HEK293 (cell line): ENCODE measurements at regions not wholly inside any gene's neighbourhood (a gene's known extent, or its start where the extent isn't known, plus 50 kb on each side); places are given as distances from the start of the nearest gene placed in this dataset.

Experiments used
- CTCF ChIA-PET: fragments of 350-600 bp; formaldehyde crosslinking; extraction: SDS; loops from one replicate; lab custom pipeline; 2021; ENCODE audit warnings: antibody characterized with exemption; lab: Yijun Ruan, JAX
- POLR2A ChIA-PET: fragments of 300-600 bp; formaldehyde crosslinking; extraction: SDS; loops from one replicate; lab custom pipeline; 2020; ENCODE audit warnings: antibody characterized with exemption, inconsistent platforms; lab: Yijun Ruan, JAX
- H3K27ac ChIP-seq: fragments of 200-500 bp; sonication (Bioruptor generic); 2 replicates; pipeline ENCODE4 v1.5.1; 2014; ENCODE audit warnings: low read depth, low read length, control low read depth, inconsistent platforms; ENCODE audit errors: extremely low read depth
- H3K36me3 ChIP-seq, 2 experiments: fragments of 200-500 bp in 1 of 2; sonication (Bioruptor generic) in 1 of 2; 1 replicate in 1 of 2; 2 replicates in 1 of 2; pipeline ENCODE4 v1.5.1; 2014 to 2017; ENCODE audit warnings: inconsistent platforms in 2 of 2, low read length in 2 of 2; ENCODE audit not compliant: control insufficient read depth in 2 of 2, insufficient read depth in 1 of 2
- H3K4me1 ChIP-seq: fragments of 200-500 bp; sonication (Bioruptor generic); 2 replicates; pipeline ENCODE4 v1.5.1; 2014; ENCODE audit warnings: mild to moderate bottlenecking, low read length, inconsistent platforms; ENCODE audit not compliant: control insufficient read depth, insufficient read depth
- H3K4me3 ChIP-seq: 2 replicates; pipeline ENCODE4 v1.5.1; 2011; ENCODE audit warnings: low read depth, mild to moderate bottlenecking, control low read depth, low read length, moderate library complexity
- H3K9me3 ChIP-seq: fragments of 200-500 bp; sonication (Bioruptor generic); 2 replicates; pipeline ENCODE4 v1.5.1; 2014; ENCODE audit warnings: low read depth, low read length, inconsistent platforms; ENCODE audit not compliant: control insufficient read depth, insufficient read depth
- IKZF3 ChIP-seq: fragments of 450-650 bp; IDR thresholded peaks from 2 replicates; pipeline ENCODE4 v1.5.0; 2018; ENCODE audit warnings: missing biosample characterization, mild to moderate bottlenecking, missing genetic modification characterization, moderate library complexity
- REPIN1 ChIP-seq: fragments of 450-650 bp; formaldehyde crosslinking; IDR thresholded peaks from 2 replicates; pipeline ENCODE4 v1.5.1; 2017; ENCODE audit warnings: missing biosample characterization, missing genetic modification characterization, low read depth
- SP2 ChIP-seq: fragments of 450-650 bp; formaldehyde crosslinking; IDR thresholded peaks from 2 replicates; pipeline ENCODE4 v1.5.1; 2016; ENCODE audit warnings: missing biosample characterization, missing genetic modification characterization
- TRIM28 ChIP-seq: IDR thresholded peaks from 2 replicates; pipeline ENCODE4 v1.6.1; 2011; ENCODE audit warnings: low read length, control low read depth, borderline replicate concordance
- WT1 ChIP-seq: fragments of 450-650 bp; formaldehyde crosslinking; IDR thresholded peaks from 2 replicates; pipeline ENCODE4 v1.5.1; 2016; ENCODE audit warnings: missing biosample characterization, missing genetic modification characterization
- ZNF121 ChIP-seq: fragments of 450-650 bp; formaldehyde crosslinking; IDR thresholded peaks from 2 replicates; pipeline ENCODE4 v1.5.1; 2016; ENCODE audit warnings: missing biosample characterization, missing genetic modification characterization
- ZNF24 ChIP-seq: fragments of 450-650 bp; formaldehyde crosslinking; IDR thresholded peaks from 2 replicates; pipeline ENCODE4 v1.5.1; 2016; ENCODE audit warnings: missing biosample characterization, missing genetic modification characterization
- ZNF302 ChIP-seq: fragments of 450-650 bp; formaldehyde crosslinking; IDR thresholded peaks from 2 replicates; pipeline ENCODE4 v1.5.1; 2016; ENCODE audit warnings: missing biosample characterization, missing genetic modification characterization, low read depth
- ZNF426 ChIP-seq: fragments of 450-650 bp; formaldehyde crosslinking; IDR thresholded peaks from 2 replicates; pipeline ENCODE4 v1.5.1; 2017; ENCODE audit warnings: missing biosample characterization, missing genetic modification characterization, mild to moderate bottlenecking, inconsistent platforms, moderate library complexity
- ZNF549 ChIP-seq: fragments of 450-650 bp; IDR thresholded peaks from 2 replicates; pipeline ENCODE4 v1.5.1; 2018; ENCODE audit warnings: missing biosample characterization, missing genetic modification characterization, mild to moderate bottlenecking, inconsistent platforms, moderate library complexity
- ZNF555 ChIP-seq: fragments of 450-650 bp; formaldehyde crosslinking; conservative IDR thresholded peaks from 2 replicates; pipeline ENCODE4 v1.5.1; 2017; ENCODE audit warnings: missing biosample characterization, mild to moderate bottlenecking, missing genetic modification characterization, inconsistent platforms
- ZNF561 ChIP-seq: fragments of 450-650 bp; IDR thresholded peaks from 2 replicates; pipeline ENCODE4 v1.5.1; 2018; ENCODE audit warnings: missing biosample characterization, missing genetic modification characterization, borderline replicate concordance
- ZNF600 ChIP-seq: fragments of 450-650 bp; formaldehyde crosslinking; IDR thresholded peaks from 2 replicates; pipeline ENCODE4 v1.5.1; 2016; ENCODE audit warnings: missing biosample characterization, missing genetic modification characterization
- ZNF670 ChIP-seq: fragments of 450-650 bp; formaldehyde crosslinking; IDR thresholded peaks from 2 replicates; pipeline ENCODE4 v1.5.1; 2016; ENCODE audit warnings: missing biosample characterization, missing genetic modification characterization, low read depth
- ZNF677 ChIP-seq: fragments of 450-650 bp; IDR thresholded peaks from 2 replicates; pipeline ENCODE4 v1.5.0; 2018; ENCODE audit warnings: missing biosample characterization, mild to moderate bottlenecking, missing genetic modification characterization, moderate library complexity
- ZNF747 ChIP-seq: fragments of 450-650 bp; formaldehyde crosslinking; IDR thresholded peaks from 2 replicates; pipeline ENCODE4 v1.5.1; 2016; ENCODE audit warnings: missing biosample characterization, missing genetic modification characterization
- ZNF776 ChIP-seq: fragments of 450-650 bp; formaldehyde crosslinking; IDR thresholded peaks from 2 replicates; pipeline ENCODE4 v1.5.0; 2017; ENCODE audit warnings: missing biosample characterization, missing genetic modification characterization, borderline replicate concordance
- ZNF785 ChIP-seq: fragments of 450-650 bp; formaldehyde crosslinking; IDR thresholded peaks from 2 replicates; pipeline ENCODE4 v1.5.1; 2016; ENCODE audit warnings: missing biosample characterization, missing genetic modification characterization
- ZSCAN30 ChIP-seq: fragments of 450-650 bp; IDR thresholded peaks from 2 replicates; pipeline ENCODE4 v1.5.1; 2018; ENCODE audit warnings: missing biosample characterization, mild to moderate bottlenecking, missing genetic modification characterization, moderate library complexity
- TF ChIP-seq, protein P1 (sequence below): fragments of 450-650 bp; formaldehyde crosslinking; IDR thresholded peaks from 2 replicates; pipeline ENCODE4 v1.5.1; 2016; ENCODE audit warnings: missing biosample characterization, missing genetic modification characterization
- TF ChIP-seq, protein P2 (sequence below): fragments of 450-650 bp; formaldehyde crosslinking; IDR thresholded peaks from 2 replicates; pipeline ENCODE4 v1.5.1; 2016; ENCODE audit warnings: missing biosample characterization, missing genetic modification characterization
- TF ChIP-seq, protein P3 (sequence below): fragments of 450-650 bp; formaldehyde crosslinking; conservative IDR thresholded peaks from 2 replicates; pipeline ENCODE4 v1.5.1; 2016; ENCODE audit warnings: low read depth, missing biosample characterization, missing genetic modification characterization

DNA sequence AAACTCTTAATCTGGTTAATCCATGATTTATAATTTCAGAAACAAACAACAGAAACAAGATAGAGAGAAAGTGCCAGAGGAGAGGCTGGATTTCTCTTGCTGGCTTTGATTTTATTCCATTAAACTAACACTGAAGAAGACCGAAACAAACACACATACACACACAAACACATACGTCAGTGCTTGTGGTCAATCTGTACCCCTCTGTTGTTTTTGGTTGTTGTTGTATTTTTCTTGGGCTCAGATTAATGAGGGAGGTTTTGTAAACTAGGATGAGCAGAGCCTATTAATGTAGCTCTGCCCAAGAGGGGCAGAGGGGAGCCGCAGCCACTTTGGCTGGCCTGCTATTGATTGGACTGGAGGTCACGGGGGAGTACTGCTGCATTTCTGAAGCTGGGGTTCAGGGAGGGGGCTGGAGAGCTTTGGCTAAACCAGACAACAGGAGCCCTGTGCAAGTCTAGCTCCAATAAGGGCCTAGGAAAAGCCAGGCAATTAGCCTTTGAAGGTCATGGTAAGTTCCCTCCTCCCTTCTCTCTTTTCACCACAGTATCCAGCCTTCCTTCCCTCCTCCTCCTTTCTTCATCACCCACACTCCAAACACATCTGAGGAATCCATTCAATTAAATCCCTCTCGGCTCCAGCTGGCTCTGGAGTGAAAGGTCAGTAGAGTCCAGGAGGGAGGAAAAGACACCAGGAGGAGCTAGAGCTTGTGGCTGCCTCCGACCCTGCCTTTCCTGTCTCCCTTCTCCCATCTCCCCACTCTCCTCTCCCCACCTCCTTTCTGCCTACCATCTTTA lies 344.1 kb upstream of the LMO3 start:
- H3K36me3 ChIP-seq = no peaks in the 10 kb centered on the region
- no peak overlapping the region for H3K4me3 ChIP-seq
- no peaks in the 10 kb centered on the region for H3K4me1 ChIP-seq
- ChIA-PET CTCF (interaction anchor here (0.6 to 1.0 kb wide), 2 partner anchors 11 to 640 kb away, joined by 3 to 5 read pairs; no protein-coding TSS in a partner anchor), POLR2A (no interaction called here)
- no peaks in the 10 kb centered on the region for H3K9me3 ChIP-seq
- TF ChIP-seq WT1 = no peak
- no peak for TF ChIP-seq ZNF776 (tag by site-specific recombination)
- TF ChIP-seq, protein P1, sequence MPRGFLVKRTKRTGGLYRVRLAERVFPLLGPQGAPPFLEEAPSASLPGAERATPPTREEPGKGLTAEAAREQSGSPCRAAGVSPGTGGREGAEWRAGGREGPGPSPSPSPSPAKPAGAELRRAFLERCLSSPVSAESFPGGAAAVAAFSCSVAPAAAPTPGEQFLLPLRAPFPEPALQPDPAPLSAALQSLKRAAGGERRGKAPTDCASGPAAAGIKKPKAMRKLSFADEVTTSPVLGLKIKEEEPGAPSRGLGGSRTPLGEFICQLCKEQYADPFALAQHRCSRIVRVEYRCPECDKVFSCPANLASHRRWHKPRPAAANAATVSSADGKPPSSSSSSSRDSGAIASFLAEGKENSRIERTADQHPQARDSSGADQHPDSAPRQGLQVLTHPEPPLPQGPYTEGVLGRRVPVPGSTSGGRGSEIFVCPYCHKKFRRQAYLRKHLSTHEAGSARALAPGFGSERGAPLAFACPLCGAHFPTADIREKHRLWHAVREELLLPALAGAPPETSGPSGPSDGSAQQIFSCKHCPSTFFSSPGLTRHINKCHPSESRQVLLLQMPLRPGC = no peak
- TF ChIP-seq ZNF555 = no peak
- TF ChIP-seq ZNF785 (tag by site-specific recombination) = no peak
- no peak for TF ChIP-seq ZNF677 (tag by site-specific recombination)
- no peak for TF ChIP-seq ZNF24 (tag by site-specific recombination)
- TF ChIP-seq, protein P2, sequence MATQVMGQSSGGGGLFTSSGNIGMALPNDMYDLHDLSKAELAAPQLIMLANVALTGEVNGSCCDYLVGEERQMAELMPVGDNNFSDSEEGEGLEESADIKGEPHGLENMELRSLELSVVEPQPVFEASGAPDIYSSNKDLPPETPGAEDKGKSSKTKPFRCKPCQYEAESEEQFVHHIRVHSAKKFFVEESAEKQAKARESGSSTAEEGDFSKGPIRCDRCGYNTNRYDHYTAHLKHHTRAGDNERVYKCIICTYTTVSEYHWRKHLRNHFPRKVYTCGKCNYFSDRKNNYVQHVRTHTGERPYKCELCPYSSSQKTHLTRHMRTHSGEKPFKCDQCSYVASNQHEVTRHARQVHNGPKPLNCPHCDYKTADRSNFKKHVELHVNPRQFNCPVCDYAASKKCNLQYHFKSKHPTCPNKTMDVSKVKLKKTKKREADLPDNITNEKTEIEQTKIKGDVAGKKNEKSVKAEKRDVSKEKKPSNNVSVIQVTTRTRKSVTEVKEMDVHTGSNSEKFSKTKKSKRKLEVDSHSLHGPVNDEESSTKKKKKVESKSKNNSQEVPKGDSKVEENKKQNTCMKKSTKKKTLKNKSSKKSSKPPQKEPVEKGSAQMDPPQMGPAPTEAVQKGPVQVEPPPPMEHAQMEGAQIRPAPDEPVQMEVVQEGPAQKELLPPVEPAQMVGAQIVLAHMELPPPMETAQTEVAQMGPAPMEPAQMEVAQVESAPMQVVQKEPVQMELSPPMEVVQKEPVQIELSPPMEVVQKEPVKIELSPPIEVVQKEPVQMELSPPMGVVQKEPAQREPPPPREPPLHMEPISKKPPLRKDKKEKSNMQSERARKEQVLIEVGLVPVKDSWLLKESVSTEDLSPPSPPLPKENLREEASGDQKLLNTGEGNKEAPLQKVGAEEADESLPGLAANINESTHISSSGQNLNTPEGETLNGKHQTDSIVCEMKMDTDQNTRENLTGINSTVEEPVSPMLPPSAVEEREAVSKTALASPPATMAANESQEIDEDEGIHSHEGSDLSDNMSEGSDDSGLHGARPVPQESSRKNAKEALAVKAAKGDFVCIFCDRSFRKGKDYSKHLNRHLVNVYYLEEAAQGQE (tag by site-specific recombination) = no peak
- no peak for TF ChIP-seq ZNF121 (tag by site-specific recombination)
- TF ChIP-seq ZNF426 = no peak
- TF ChIP-seq ZNF549 (tag by site-specific recombination) = no peak
- H3K27ac ChIP-seq = no peak overlapping the region

DNA sequence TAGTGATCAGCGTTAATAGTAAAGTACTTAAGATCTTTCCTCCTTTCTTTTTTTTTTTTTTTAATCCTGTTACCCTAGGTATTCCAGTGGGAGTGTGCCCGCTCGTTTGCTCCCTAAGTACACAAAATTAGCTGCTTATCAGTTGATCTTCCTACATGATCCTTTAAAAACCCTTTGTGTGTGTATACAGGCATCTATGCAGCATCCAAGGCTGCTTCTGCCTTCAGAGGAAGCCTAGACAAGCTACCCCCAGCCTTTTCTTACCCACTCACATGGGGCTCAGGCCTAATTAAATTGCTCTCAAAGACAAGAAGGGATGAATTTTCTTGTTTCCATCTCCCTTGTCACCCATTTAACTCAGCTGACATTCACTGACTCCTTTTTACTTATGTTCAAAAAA lies 343.4 kb upstream of the LMO3 start:
- H3K4me3 ChIP-seq = no peak overlapping the region
- ChIA-PET CTCF (no interaction called here), POLR2A (no interaction called here)
- no peaks in the 10 kb centered on the region for H3K36me3 ChIP-seq
- H3K27ac ChIP-seq = no peak overlapping the region
- H3K9me3 ChIP-seq = no peaks in the 10 kb centered on the region
- H3K4me1 ChIP-seq = no peaks in the 10 kb centered on the region
- no peak for TF ChIP-seq ZNF302
- TF ChIP-seq, protein P3, sequence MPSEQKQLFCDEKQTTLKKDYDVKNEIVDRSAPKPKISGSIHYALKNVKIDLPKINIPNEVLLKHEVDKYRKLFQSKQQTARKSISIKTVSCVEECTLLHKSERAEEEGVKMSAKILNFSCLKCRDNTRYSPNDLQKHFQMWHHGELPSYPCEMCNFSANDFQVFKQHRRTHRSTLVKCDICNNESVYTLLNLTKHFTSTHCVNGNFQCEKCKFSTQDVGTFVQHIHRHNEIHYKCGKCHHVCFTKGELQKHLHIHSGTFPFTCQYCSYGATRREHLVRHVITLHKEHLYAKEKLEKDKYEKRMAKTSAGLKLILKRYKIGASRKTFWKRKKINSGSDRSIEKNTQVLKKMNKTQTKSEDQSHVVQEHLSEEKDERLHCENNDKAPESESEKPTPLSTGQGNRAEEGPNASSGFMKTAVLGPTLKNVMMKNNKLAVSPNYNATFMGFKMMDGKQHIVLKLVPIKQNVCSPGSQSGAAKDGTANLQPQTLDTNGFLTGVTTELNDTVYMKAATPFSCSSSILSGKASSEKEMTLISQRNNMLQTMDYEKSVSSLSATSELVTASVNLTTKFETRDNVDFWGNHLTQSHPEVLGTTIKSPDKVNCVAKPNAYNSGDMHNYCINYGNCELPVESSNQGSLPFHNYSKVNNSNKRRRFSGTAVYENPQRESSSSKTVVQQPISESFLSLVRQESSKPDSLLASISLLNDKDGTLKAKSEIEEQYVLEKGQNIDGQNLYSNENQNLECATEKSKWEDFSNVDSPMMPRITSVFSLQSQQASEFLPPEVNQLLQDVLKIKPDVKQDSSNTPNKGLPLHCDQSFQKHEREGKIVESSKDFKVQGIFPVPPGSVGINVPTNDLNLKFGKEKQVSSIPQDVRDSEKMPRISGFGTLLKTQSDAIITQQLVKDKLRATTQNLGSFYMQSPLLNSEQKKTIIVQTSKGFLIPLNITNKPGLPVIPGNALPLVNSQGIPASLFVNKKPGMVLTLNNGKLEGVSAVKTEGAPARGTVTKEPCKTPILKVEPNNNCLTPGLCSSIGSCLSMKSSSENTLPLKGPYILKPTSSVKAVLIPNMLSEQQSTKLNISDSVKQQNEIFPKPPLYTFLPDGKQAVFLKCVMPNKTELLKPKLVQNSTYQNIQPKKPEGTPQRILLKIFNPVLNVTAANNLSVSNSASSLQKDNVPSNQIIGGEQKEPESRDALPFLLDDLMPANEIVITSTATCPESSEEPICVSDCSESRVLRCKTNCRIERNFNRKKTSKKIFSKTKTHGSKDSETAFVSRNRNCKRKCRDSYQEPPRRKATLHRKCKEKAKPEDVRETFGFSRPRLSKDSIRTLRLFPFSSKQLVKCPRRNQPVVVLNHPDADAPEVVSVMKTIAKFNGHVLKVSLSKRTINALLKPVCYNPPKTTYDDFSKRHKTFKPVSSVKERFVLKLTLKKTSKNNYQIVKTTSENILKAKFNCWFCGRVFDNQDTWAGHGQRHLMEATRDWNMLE (tag by site-specific recombination) = no peak
- TF ChIP-seq ZNF561 (tag by site-specific recombination) = no peak
- TF ChIP-seq REPIN1 = no peak
- no peak for TF ChIP-seq ZNF747 (tag by site-specific recombination)
- TF ChIP-seq SP2 (tag by site-specific recombination) = no peak
- no peak for TF ChIP-seq ZNF670 (tag by site-specific recombination)
- TF ChIP-seq IKZF3 (tag by site-specific recombination) = no peak
- TF ChIP-seq TRIM28 = no peak
- no peak for TF ChIP-seq ZNF600 (tag by site-specific recombination)
- no peak for TF ChIP-seq ZSCAN30 (tag by site-specific recombination)
